Epithelial cell of proximal tubule (primary cell): ENCODE measurements at regions not wholly inside any gene's neighbourhood (a gene's known extent, or its start where the extent isn't known, plus 50 kb on each side); places are given as distances from the start of the nearest gene placed in this dataset.

Experiments used
- DNase-seq: peaks from one replicate; pipeline ENCODE4 v3.0.0-alpha.2; 2011; ENCODE audit warnings: low read depth
- H3K4me3 ChIP-seq: 2 replicates; pipeline ENCODE4 v1.5.1; 2011; ENCODE audit warnings: low read depth, mild to moderate bottlenecking, low read length
- TF ChIP-seq, protein P1 (sequence below): conservative IDR thresholded peaks from 2 replicates; pipeline ENCODE4 v1.5.1; 2012; ENCODE audit warnings: low read depth, mild to moderate bottlenecking, low read length

- no peak for DNase-seq
- H3K4me3 ChIP-seq, result no peak overlapping the region
- TF ChIP-seq, protein P1, sequence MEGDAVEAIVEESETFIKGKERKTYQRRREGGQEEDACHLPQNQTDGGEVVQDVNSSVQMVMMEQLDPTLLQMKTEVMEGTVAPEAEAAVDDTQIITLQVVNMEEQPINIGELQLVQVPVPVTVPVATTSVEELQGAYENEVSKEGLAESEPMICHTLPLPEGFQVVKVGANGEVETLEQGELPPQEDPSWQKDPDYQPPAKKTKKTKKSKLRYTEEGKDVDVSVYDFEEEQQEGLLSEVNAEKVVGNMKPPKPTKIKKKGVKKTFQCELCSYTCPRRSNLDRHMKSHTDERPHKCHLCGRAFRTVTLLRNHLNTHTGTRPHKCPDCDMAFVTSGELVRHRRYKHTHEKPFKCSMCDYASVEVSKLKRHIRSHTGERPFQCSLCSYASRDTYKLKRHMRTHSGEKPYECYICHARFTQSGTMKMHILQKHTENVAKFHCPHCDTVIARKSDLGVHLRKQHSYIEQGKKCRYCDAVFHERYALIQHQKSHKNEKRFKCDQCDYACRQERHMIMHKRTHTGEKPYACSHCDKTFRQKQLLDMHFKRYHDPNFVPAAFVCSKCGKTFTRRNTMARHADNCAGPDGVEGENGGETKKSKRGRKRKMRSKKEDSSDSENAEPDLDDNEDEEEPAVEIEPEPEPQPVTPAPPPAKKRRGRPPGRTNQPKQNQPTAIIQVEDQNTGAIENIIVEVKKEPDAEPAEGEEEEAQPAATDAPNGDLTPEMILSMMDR, result no peak
These were observed 136.3 kb upstream of the GATA6 start for GRCh38 chr18:22033085-22033484.

DNA sequence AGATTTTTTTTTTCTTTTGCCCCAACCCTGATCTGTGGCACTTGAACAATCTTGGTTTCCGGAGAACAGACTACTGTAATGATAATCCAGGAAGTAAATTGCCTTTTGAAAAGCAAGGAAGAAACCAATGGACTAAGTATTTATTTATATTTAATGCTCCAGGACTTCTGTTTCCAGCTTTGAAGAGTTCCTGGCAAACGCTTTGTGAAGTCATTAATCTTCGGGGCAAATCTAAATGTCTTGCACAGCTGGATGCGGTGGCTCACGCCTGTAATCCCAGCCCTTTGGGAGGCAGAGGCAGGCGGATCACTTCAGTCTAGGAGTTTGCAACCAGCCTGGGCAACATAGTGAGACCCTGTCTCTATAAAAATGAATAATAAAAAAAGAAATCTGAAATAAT lies 135.1 kb upstream of the GATA6 start:
- no peak overlapping the region for H3K4me3 ChIP-seq
- DNase-seq, result no peak
- TF ChIP-seq, protein P1, result no peak

DNA sequence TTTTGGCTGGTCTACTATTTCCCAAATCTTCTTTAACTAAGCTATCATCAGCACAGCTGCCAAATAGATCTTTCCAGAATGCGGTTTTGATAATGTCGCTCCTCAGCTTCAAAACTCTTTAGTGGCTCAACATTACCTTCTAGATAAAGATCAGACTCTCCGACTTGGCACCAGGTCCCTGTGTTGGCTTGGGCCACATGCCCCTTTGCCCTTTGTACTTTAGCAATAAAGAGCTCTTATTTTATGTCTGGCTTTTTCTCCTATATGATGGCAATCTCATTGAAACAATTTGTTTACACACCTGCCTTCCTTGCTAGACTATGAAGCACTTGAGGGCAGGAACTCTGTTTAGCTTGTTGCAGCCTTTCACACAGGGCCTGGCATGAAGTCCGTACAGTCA lies 128.9 kb upstream of the GATA6 start:
- TF ChIP-seq, protein P1, result no peak
- DNase-seq, result no peak
- H3K4me3 ChIP-seq, result no peak overlapping the region

- H3K4me3 ChIP-seq, result no peak overlapping the region
- DNase-seq, result no peak
- TF ChIP-seq, protein P1, result no peak
These were observed 125.6 kb upstream of the GATA6 start for GRCh38 chr18:22043837-22044236.

GRCh38 chr18:22044474-22045220 lies 124.7 kb upstream of the GATA6 start:
- no peak for DNase-seq
- H3K4me3 ChIP-seq, result no peak overlapping the region
- TF ChIP-seq, protein P1, result no peak

DNA sequence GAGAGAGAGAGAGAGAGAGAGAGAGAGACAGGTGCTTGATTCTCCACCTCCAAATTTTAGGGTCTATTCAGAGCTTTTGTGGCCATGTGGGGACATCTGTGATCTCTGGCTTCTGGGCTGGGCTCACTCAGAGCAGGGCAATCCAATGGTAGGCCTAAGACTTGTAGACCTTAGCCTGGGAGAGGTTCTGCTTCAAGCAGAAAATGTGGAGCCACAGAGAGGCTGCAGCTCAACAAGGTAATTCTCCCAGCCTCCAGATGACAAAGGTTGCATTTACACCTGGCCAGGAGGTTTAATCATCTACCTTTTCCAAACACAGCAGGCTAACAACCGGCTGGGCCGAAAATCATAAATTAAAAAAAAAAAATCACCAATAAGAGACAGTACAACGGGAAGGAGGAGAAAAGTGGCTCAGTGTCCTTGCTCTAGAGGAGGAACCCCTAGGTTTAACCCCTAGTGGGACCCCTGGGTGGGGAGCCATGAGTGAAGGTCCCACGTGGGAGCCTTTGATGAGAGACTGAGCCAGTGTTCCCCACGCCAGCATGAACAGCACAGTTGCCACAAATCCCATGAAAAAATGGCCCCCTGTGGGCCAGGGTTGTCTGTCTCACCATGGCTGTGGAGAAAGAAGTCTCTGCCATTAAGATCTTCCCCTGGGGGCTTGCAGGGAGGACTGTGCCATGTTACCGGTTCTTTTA lies 124.0 kb upstream of the GATA6 start:
- TF ChIP-seq, protein P1, result no peak
- H3K4me3 ChIP-seq, result no peak overlapping the region
- DNase-seq, result no peak
